Skeletal muscle tissue (tissue), 3 donors: ENCODE measurements at regions not wholly inside any gene's neighbourhood (a gene's known extent, or its start where the extent isn't known, plus 50 kb on each side); places are given as distances from the start of the nearest gene placed in this dataset.

Source experiments
- H3K27ac ChIP-seq: one replicate; pipeline ENCODE4 v1.7.0; 2013; ENCODE audit warnings: mild to moderate bottlenecking, low read depth, low read length, inconsistent platforms
- H3K27me3 ChIP-seq, 3 donors: one replicate each; pipeline ENCODE4 v1.7.0; 2013; ENCODE audit warnings: low read length in 3 of 3; ENCODE audit not compliant: control insufficient read depth in 3 of 3, insufficient read depth in 3 of 3
- H3K36me3 ChIP-seq, 3 donors: one replicate each; pipeline ENCODE4 v1.7.0; 2013; ENCODE audit warnings: low read length in 3 of 3; ENCODE audit not compliant: control insufficient read depth in 3 of 3, insufficient read depth in 3 of 3
- H3K4me1 ChIP-seq, 3 donors: one replicate each; pipeline ENCODE4 v1.7.0; 2013; ENCODE audit warnings: low read length in 3 of 3, mild to moderate bottlenecking in 3 of 3; ENCODE audit not compliant: control insufficient read depth in 3 of 3, insufficient read depth in 3 of 3
- H3K4me3 ChIP-seq, 3 donors: one replicate each; pipeline ENCODE4 v1.7.0; 2013; ENCODE audit warnings: low read length in 3 of 3
- H3K9ac ChIP-seq, 3 donors: one replicate each; pipeline ENCODE4 v1.7.0; 2013; ENCODE audit warnings: low read length in 3 of 3, mild to moderate bottlenecking in 3 of 3, moderate library complexity in 2 of 3, low read depth in 1 of 3
- H3K9me3 ChIP-seq, 3 donors: one replicate each; pipeline ENCODE4 v1.7.0; 2013; ENCODE audit warnings: low read length in 3 of 3; ENCODE audit not compliant: control insufficient read depth in 3 of 3
- donor health status: Osteomylitis.

DNA sequence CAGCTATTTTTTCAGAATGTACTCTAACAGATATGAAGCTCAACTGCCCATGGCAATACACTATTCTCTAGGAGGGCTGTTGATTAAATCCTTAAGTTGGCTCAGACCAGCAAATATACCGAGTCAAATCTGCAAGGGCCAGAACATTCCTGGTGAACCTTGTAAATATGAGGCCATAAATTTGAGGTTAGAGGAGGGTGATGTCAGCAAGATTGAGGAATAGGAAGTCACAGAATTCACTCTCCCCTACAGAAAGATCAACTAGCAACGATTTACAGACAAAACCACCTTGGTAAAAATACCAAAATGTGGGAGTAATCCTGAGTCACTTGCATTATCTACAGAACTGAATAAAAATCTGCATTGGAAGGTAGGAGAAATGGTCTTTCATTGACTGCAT, 399.3 kb downstream of the GPM6A start:
- no peaks in the 10 kb centered on the region for H3K27me3 ChIP-seq
- no peak overlapping the region for H3K27ac ChIP-seq
- H3K9me3 ChIP-seq = peaks cover 0 to 3% (median 2%) of the 10 kb centered on the region in 3 donors
- no peak overlapping the region for H3K4me3 ChIP-seq
- no peaks in the 10 kb centered on the region for H3K4me1 ChIP-seq
- H3K9ac ChIP-seq = no peak overlapping the region
- H3K36me3 ChIP-seq = no peaks in the 10 kb centered on the region

DNA sequence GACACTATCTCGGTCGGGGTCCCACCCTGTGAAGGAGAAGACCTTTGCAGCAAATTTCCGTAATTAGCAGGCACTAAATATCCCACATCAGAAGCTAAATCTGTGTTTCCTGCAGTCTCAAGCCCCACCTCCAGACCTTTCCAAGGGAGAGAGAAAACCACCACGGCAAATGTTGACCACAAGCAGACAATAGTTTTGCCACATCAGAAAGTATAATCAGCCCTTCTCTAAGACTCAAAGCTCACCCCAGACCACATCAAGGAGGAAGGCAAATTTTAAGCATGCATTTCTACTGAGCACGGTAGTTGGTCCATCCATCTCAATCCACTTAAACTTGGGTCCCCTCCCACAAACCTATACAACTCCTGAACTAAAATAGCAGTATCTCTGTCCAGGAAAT, 398.5 kb downstream of the GPM6A start:
- H3K27ac ChIP-seq = no peak overlapping the region
- no peak overlapping the region for H3K4me3 ChIP-seq
- H3K36me3 ChIP-seq = no peaks in the 10 kb centered on the region
- H3K4me1 ChIP-seq = no peaks in the 10 kb centered on the region
- H3K9ac ChIP-seq = no peak overlapping the region
- no peaks in the 10 kb centered on the region for H3K27me3 ChIP-seq
- H3K9me3 ChIP-seq = peaks cover 0 to 3% (median 2%) of the 10 kb centered on the region in 3 donors

DNA sequence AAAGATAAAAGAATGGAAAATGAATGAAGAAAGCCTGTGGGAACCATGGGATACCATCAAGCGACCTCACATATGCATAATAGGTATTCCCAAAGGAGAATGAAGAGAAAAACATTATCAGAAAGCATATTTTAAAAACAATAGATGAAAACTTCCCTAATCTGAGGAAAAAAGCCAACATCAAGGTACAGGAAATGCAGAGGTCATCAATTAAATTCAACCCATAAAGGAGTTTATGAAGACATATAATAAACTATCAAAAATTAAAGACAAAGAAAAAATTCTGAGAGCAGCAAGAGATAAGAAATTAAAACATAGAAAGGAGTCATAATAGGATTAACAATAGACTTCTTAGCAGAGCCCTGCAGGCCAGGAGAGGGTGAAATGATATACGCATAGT, 397.5 kb downstream of the GPM6A start:
- Histone ChIP-seq H3K9me3 (peaks cover 0 to 3% (median 0%) of the 10 kb centered on the region in 3 donors), H3K4me1 (no peaks in the 10 kb centered on the region), H3K27me3 (no peaks in the 10 kb centered on the region), H3K4me3 (no peak overlapping the region), H3K27ac (no peak overlapping the region), H3K36me3 (no peaks in the 10 kb centered on the region), H3K9ac (no peak overlapping the region)

DNA sequence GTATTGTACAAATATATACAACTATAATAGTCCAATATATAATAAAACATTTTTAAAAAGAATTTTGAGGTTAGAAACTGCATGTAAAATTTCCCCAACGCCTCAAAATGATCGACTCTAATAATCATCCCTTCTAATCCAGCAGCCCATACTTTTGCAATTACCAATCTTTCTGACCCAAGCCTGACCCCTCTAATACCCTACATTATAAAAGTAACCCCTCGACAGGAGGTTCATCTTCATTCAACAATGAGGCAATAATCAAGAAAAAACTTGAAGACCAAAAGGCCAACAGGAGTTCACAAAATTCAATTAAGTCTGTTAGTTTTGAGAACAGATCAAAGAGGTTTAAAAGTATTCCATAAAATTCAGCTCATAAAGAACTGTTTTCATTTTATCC, 393.5 kb downstream of the GPM6A start:
- Histone ChIP-seq H3K27ac (no peak overlapping the region), H3K36me3 (no peaks in the 10 kb centered on the region), H3K4me3 (no peak overlapping the region), H3K9me3 (peaks cover 0 to 3% (median 0%) of the 10 kb centered on the region in 3 donors), H3K27me3 (no peaks in the 10 kb centered on the region), H3K4me1 (no peaks in the 10 kb centered on the region), H3K9ac (no peak overlapping the region)

DNA sequence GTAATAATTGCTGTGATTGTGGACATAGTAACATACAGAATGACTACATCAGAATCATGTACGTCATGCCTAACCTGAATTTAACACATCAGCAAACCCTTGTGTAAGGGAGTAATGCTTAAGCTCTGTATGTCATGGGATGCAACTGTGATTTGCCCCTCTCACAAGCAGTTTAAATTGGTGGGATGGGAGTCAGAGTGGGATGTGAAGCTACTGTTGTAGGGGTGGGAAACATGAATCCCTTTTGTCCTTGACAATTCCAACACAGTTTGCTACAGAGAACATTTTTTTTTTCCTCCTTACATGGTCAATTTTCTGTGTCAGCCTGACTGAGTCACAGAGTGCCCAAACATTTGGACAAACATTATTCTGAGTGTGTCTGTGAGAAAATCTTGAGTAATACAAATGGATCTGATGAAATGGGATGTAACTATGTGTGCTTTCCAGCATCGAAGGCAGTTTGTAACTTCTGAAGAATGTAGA, 392.8 kb downstream of the GPM6A start:
- Histone ChIP-seq H3K27ac (no peak overlapping the region), H3K9ac (no peak overlapping the region)

DNA sequence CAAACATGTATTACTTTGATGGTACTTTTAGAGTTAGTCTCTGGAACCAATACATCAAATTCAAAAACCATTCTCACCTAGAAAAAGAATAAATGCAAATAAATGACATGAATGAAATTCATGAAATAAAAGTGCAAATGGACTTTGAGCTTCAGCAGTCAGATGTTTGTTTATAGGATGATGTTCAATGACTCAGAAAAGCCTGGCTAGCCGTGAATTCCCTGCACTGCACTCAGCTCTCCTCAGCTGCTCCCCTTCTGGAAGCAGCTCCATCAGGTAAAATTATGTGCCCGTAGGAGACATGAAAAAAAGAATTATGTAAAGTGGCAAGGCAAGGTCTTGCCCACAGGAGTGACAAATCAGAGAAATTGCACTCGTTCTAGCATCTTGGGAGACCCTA, 390.6 kb downstream of the GPM6A start:
- Histone ChIP-seq H3K9me3 (peaks cover 0 to 2% (median 0%) of the 10 kb centered on the region in 3 donors), H3K4me1 (no peaks in the 10 kb centered on the region), H3K4me3 (no peak overlapping the region), H3K9ac (no peak overlapping the region), H3K36me3 (no peaks in the 10 kb centered on the region), H3K27me3 (no peaks in the 10 kb centered on the region), H3K27ac (no peak overlapping the region)

More for the DNA sequence above, 392.8 kb downstream of the GPM6A start:
- no peaks in the 10 kb centered on the region for H3K36me3 ChIP-seq
- H3K9me3 ChIP-seq = no peaks in the 10 kb centered on the region
- H3K4me3 ChIP-seq = no peak overlapping the region
- no peaks in the 10 kb centered on the region for H3K4me1 ChIP-seq
- H3K27me3 ChIP-seq = no peaks in the 10 kb centered on the region

DNA sequence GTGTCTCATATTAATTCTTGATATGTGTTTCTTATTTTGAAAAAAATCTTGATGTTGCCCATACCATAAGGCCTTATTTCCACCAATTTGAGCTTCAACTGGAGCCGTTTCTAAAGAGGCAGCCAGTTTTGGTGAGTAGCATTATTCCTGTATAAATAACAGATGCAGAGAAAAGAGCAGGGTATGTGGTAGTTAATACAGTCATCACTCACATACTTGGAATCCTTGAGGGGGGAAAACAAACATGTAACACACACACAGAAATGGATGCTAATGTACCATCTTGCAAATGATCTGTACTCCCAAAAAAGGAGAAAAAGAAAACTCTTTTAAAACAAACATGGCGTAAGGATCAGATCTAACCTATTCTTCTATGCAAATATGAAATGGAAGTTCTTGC, 389.7 kb downstream of the GPM6A start:
- no peaks in the 10 kb centered on the region for H3K36me3 ChIP-seq
- H3K4me1 ChIP-seq = no peaks in the 10 kb centered on the region
- H3K9me3 ChIP-seq = peaks cover 0 to 2% (median 0%) of the 10 kb centered on the region in 3 donors
- no peak overlapping the region for H3K9ac ChIP-seq
- no peak overlapping the region for H3K4me3 ChIP-seq
- H3K27ac ChIP-seq = no peak overlapping the region
- no peaks in the 10 kb centered on the region for H3K27me3 ChIP-seq

DNA sequence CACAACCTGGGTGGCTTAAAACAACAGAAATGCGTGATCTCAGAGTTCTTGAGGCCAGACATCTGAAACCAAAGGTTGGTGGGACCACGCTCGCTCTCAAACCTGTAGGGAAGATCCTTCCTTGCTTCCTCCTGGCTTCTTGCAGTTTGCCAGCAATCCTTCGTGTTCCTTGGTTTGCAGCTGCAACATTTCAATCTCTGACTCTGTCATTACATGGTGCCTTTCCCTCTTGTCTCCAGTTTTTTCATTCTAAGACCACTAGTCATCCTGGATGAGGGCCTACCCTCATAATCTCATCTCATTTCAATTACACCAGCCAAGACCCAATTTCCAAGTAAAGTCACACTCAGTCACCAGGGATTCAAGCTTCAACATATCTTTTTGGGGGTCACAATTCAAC, 388.0 kb downstream of the GPM6A start:
- Histone ChIP-seq H3K4me3 (no peak overlapping the region), H3K36me3 (no peaks in the 10 kb centered on the region), H3K9ac (no peak overlapping the region), H3K4me1 (no peaks in the 10 kb centered on the region), H3K27ac (no peak overlapping the region), H3K27me3 (no peaks in the 10 kb centered on the region), H3K9me3 (peaks cover 0 to 5% (median 0%) of the 10 kb centered on the region in 3 donors)

DNA sequence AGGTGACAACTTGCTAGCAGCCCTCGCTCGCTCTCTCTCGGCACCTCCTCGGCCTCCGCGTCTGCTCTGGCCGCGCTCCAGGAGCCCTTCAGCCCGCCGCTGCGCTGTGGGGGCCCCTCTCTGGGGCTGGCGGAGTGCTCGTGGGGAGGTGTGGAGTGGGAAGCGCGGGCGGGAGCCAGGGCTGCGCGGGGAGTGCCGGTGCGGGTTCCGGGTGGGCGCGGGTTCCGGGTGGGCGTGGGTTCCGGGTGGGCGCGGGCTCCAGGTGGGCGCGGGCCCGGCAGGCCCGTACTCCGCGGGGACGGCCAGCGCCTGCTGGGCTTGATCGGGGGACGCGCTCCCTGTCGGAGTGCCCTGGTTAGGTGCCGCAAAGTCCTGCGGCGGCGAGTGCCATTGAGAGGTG, 384.3 kb downstream of the GPM6A start:
- Histone ChIP-seq H3K27ac (no peak overlapping the region), H3K27me3 (no peaks in the 10 kb centered on the region), H3K9me3 (peaks cover 0 to 5% (median 2%) of the 10 kb centered on the region in 3 donors), H3K9ac (no peak overlapping the region), H3K4me1 (no peaks in the 10 kb centered on the region), H3K36me3 (no peaks in the 10 kb centered on the region), H3K4me3 (no peak overlapping the region)

DNA sequence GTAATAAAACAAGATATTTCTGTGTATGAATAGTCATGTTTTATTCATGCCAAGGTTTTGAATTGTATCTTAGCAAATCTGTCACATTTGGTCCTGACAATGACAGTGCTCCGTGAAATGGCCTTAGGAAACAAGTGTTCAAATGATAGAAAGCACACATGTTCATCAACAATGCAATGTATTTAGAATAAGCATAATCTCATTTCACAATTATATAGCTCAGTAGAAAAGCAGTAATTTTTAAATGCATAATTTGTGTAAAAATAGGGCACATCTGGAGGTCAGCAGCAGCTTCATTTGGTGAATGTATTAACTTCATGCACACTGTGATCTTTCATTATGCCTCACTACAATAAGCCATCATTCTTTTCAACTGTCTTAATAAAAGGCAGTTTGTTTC, 380.4 kb downstream of the GPM6A start:
- Histone ChIP-seq H3K36me3 (no peaks in the 10 kb centered on the region), H3K4me1 (no peaks in the 10 kb centered on the region), H3K9ac (no peak overlapping the region), H3K9me3 (peaks cover 0 to 2% (median 2%) of the 10 kb centered on the region in 3 donors), H3K4me3 (no peak overlapping the region), H3K27ac (no peak overlapping the region), H3K27me3 (no peaks in the 10 kb centered on the region)

DNA sequence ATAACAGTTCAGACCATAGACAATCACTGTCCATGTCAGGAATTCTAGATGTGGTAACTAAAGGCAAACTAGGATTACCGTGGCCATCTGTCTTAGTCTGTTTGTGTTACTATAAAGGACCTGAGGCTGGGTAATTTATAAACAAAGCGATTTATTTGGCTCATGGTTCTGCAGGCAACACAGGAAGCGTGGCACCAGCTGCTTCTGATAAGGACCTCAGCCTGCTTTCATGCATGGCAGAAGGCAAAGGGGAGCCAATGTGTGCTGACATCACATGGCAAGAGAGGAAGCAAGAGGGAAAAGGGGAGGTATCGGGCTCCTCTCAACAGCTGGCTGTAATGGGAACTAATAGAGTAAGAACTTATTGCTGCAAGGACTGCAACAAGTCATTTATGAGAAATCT, 376.7 kb downstream of the GPM6A start:
- no peaks in the 10 kb centered on the region for H3K9me3 ChIP-seq
- no peak overlapping the region for H3K9ac ChIP-seq
- H3K4me3 ChIP-seq = no peak overlapping the region
- no peaks in the 10 kb centered on the region for H3K36me3 ChIP-seq
- H3K27ac ChIP-seq = no peak overlapping the region
- H3K4me1 ChIP-seq = no peaks in the 10 kb centered on the region
- H3K27me3 ChIP-seq = no peaks in the 10 kb centered on the region
